ENCODE measurements at regions not wholly inside any gene's neighbourhood (a gene's known extent, or its start where the extent isn't known, plus 50 kb on each side); places are given as distances from the start of the nearest gene placed in this dataset.

DNA sequence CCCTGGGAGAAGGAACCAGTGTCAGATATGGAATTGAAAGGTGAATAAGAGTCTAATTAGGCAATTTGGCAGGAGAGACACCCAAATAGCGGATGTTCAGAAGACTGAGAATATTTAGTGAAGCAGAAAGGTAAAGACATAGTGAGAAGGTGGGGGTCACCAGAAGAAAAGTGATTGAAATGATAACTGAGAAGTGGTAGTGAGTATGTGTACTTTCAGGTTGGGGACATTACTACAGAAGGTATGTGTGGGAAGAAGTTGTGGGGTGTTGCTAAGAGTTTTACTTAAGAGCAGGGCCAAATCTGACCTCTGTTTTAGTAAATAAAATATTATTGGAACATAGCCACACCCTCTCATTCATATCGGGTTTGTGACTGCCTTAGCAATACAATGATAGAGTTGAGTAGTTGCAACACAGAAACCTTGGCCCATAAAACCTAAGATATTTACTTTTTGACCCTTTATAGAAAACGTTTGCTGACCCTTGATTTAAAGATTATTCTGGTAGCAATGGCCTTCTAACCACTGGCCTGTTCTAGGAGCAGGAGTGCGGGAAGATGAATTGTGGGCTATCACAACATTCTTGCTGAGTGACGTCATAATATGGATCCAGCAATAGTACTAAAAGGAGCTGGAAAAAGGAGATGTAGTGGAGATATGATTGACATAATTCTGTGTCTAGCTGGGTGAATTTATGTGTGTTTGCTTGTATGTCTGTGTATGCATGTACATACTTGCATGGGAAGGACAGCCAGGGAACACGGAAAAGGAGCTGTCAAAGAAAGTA lies 115.3 kb downstream of the HS3ST1 start:
- ChIA-PET POLR2A (no interaction called here), CTCF (no interaction called here)
- Mint-ChIP-seq H3K27ac (ENCODE audit: unreplicated experiment) (no peak overlapping the region), H3K4me1 (ENCODE audit: low read depth, unreplicated experiment) (peaks cover 5% of the 10 kb centered on the region), H3K4me3 (ENCODE audit: unreplicated experiment) (no peak overlapping the region), H3K9me3 (ENCODE audit: unreplicated experiment) (peaks cover 49% of the 10 kb centered on the region), H3K27me3 (ENCODE audit: insufficient read depth, unreplicated experiment) (no peaks in the 10 kb centered on the region), H3K36me3 (ENCODE audit: insufficient read depth, unreplicated experiment) (no peaks in the 10 kb centered on the region)
- intact Hi-C loops (cut with micrococcal nuclease; ENCODE audit: unreplicated experiment) = no loop called here
- no peaks in the 10 kb centered on the region for H3K27me3 ChIP-seq (replicated peaks; ENCODE audit: control insufficient read depth, insufficient read depth, low read length)
- H3K4me3 ChIP-seq (ENCODE audit: low read depth, low read length) = no peak overlapping the region
- no TSS peak for BruUV-seq (replicated peaks)
- no peak for DNase-seq
- TF ChIP-seq, protein P1, sequence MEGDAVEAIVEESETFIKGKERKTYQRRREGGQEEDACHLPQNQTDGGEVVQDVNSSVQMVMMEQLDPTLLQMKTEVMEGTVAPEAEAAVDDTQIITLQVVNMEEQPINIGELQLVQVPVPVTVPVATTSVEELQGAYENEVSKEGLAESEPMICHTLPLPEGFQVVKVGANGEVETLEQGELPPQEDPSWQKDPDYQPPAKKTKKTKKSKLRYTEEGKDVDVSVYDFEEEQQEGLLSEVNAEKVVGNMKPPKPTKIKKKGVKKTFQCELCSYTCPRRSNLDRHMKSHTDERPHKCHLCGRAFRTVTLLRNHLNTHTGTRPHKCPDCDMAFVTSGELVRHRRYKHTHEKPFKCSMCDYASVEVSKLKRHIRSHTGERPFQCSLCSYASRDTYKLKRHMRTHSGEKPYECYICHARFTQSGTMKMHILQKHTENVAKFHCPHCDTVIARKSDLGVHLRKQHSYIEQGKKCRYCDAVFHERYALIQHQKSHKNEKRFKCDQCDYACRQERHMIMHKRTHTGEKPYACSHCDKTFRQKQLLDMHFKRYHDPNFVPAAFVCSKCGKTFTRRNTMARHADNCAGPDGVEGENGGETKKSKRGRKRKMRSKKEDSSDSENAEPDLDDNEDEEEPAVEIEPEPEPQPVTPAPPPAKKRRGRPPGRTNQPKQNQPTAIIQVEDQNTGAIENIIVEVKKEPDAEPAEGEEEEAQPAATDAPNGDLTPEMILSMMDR (IDR thresholded peaks at IDR 0.05; ENCODE audit: insufficient read depth in 1 of 2, low read depth in 1 of 2, low read length in 1 of 2, severe bottlenecking in 1 of 2, unreplicated experiment in 1 of 2) = no peak
- no peaks in the 10 kb centered on the region for H3K9me3 ChIP-seq
- no peaks in the 10 kb centered on the region for H3K4me1 ChIP-seq
- no peaks in the 10 kb centered on the region for H3K36me3 ChIP-seq (ENCODE audit: control insufficient read depth, insufficient read depth, low read length)

DNA sequence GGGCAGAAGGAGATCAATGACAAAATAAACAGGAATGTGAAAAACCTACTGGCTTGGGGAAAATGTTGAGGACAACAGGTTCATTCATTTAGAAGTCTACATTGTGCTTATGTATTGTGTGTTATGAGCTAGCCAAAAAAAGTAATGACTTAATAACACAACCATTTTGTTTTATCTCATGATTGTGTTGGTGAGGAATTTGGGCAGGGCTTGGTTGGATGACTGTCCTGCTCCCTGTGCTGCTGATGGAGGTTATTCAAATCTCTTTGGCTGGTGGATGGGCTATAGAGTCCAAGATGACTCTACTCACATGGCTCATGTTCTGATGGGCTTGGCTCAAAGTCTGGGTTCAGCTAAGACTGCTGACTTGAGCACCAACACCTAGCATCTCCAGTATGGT lies 116.3 kb downstream of the HS3ST1 start:
- no TSS peak for BruUV-seq (replicated peaks)
- no peaks in the 10 kb centered on the region for H3K4me1 ChIP-seq
- no peak overlapping the region for H3K4me3 ChIP-seq (ENCODE audit: low read depth, low read length)
- ChIA-PET CTCF (no interaction called here), POLR2A (no interaction called here)
- no peak overlapping the region for H3K4me3 Mint-ChIP-seq (ENCODE audit: unreplicated experiment)
- H3K27me3 ChIP-seq (replicated peaks; ENCODE audit: control insufficient read depth, insufficient read depth, low read length) = no peaks in the 10 kb centered on the region
- DNase-seq = no peak
- H3K36me3 Mint-ChIP-seq (ENCODE audit: insufficient read depth, unreplicated experiment) = no peaks in the 10 kb centered on the region
- H3K36me3 ChIP-seq (ENCODE audit: control insufficient read depth, insufficient read depth, low read length) = no peaks in the 10 kb centered on the region
- H3K9me3 Mint-ChIP-seq (ENCODE audit: unreplicated experiment) = peaks cover 39% of the 10 kb centered on the region
- H3K27me3 Mint-ChIP-seq (ENCODE audit: insufficient read depth, unreplicated experiment) = no peaks in the 10 kb centered on the region
- peaks cover 5% of the 10 kb centered on the region for H3K4me1 Mint-ChIP-seq (ENCODE audit: low read depth, unreplicated experiment)
- intact Hi-C loops (cut with micrococcal nuclease; ENCODE audit: unreplicated experiment) = no loop called here
- no peak overlapping the region for H3K27ac Mint-ChIP-seq (ENCODE audit: unreplicated experiment)
- TF ChIP-seq, protein P1 (IDR thresholded peaks at IDR 0.05; ENCODE audit: insufficient read depth in 1 of 2, low read depth in 1 of 2, low read length in 1 of 2, severe bottlenecking in 1 of 2, unreplicated experiment in 1 of 2) = no peak
- H3K9me3 ChIP-seq = no peaks in the 10 kb centered on the region

DNA sequence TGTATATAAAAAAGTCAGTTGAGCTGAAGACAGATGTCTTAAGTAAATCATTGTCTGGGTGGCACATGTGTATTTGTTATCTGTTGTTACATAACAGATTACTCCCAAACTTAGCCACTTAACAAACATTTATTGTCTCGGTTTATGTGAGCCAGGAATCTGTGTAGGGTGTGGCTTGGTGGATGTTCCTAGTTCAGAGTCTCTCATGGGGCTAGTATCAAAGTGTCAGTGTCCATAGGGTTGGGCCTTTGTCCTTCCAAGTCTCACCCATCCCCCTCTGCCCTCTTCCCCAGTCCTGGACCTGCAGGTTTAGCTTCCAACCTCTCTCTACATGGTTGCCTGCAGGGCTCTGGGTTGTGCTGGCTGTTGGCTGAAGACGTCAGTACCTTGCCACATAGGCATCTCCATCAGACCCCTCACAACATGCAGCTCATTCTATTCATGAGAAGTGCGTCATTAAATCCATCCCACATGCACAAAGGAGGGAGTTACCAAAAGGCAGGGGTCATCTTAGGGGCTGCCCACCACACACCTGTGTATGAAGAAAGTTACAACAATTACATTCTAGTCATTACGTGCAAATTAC lies 127.5 kb downstream of the HS3ST1 start:
- no peaks in the 10 kb centered on the region for H3K36me3 ChIP-seq (ENCODE audit: control insufficient read depth, insufficient read depth, low read length)
- ChIA-PET CTCF (no interaction called here), POLR2A (no interaction called here)
- Mint-ChIP-seq H3K27ac (ENCODE audit: unreplicated experiment) (no peak overlapping the region), H3K4me3 (ENCODE audit: unreplicated experiment) (no peak overlapping the region), H3K36me3 (ENCODE audit: insufficient read depth, unreplicated experiment) (no peaks in the 10 kb centered on the region), H3K4me1 (ENCODE audit: low read depth, unreplicated experiment) (peaks cover 5% of the 10 kb centered on the region), H3K9me3 (ENCODE audit: unreplicated experiment) (no peaks in the 10 kb centered on the region), H3K27me3 (ENCODE audit: insufficient read depth, unreplicated experiment) (no peaks in the 10 kb centered on the region)
- no peaks in the 10 kb centered on the region for H3K9me3 ChIP-seq
- no peaks in the 10 kb centered on the region for H3K4me1 ChIP-seq
- intact Hi-C loops (cut with micrococcal nuclease; ENCODE audit: unreplicated experiment) = no loop called here
- H3K4me3 ChIP-seq (ENCODE audit: low read depth, low read length) = no peak overlapping the region
- peak in 1 of 2 experiments; percentile 9 for DNase-seq
- no TSS peak for BruUV-seq (replicated peaks)
- H3K27me3 ChIP-seq (replicated peaks; ENCODE audit: control insufficient read depth, insufficient read depth, low read length) = no peaks in the 10 kb centered on the region
- TF ChIP-seq, protein P1 (IDR thresholded peaks at IDR 0.05; ENCODE audit: insufficient read depth in 1 of 2, low read depth in 1 of 2, low read length in 1 of 2, severe bottlenecking in 1 of 2, unreplicated experiment in 1 of 2) = no peak
